Anterior cingulate cortex (tissue), 58 donors: ENCODE measurements at regions not wholly inside any gene's neighbourhood (a gene's known extent, or its start where the extent isn't known, plus 50 kb on each side); places are given as distances from the start of the nearest gene placed in this dataset.

Experiments used
- DNase-seq, 58 donors: peaks; one replicate each; lab custom pipeline; 2025; lab: John Stamatoyannopoulos, UW

DNA sequence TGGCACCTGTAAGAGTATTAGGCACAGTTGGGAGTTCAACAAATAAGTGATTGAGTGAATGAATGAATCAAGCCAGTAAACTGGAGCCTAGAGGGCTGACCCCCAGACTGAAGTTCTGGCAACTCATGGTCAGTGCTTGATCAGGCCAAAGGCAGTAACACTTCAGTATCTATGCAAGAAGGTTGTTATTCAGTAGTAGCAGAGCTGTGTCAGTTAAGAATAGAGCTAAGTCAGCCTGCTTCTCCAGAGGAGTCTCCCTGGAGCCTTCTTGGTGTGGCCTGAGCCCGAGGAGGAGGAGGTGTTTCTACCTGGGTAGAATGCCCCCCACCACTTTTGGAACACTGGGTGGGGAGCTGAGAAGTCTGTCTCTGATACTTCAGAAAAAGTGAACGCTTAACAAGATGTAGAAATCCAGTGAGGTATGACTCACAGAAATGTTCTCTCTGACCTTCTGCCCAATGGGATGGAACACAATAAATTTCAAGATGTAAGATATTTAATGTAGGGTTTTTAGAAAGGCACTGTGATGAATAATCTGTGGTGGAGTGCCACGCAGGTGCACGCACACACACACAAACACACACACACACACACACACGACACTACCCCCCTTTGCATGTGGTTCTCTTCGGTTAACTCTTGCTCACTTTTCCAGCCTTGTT, 219.9 kb downstream of the HIPK3 start:
- DNase-seq: no peak

DNA sequence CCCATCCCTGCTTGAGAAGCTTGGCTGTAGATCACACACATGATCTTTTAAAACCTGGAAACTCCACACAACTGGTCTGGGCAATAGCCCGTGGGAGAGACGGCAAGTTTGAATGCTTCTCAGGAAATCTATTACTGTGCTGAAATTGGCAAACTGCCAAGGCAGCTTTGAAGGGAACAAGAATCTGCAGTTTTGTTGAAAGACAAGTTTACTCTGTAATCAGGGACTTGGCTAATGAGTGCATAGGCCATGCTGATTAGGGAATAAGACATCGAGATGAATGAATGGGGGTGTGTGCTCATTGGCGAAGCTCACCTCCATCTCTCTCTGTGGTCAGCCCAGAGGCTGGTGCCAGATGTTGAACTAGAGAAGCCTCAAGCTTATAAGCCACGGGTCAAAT, 218.8 kb downstream of the HIPK3 start:
- DNase-seq: peak in 36 of 58 donors; percentile 3 to 77 (median 28)

GRCh38 chr11:33474866-33475265, 217.7 kb downstream of the HIPK3 start:
- DNase-seq: peak in 1 of 58 donors; percentile 1

- DNase-seq: no peak
These were observed 214.4 kb downstream of the HIPK3 start for GRCh38 chr11:33471541-33471940.

GRCh38 chr11:33467966-33468365, 210.8 kb downstream of the HIPK3 start:
- no peak for DNase-seq

- no peak for DNase-seq
These were observed 205.9 kb downstream of the HIPK3 start for GRCh38 chr11:33463059-33463458.

DNA sequence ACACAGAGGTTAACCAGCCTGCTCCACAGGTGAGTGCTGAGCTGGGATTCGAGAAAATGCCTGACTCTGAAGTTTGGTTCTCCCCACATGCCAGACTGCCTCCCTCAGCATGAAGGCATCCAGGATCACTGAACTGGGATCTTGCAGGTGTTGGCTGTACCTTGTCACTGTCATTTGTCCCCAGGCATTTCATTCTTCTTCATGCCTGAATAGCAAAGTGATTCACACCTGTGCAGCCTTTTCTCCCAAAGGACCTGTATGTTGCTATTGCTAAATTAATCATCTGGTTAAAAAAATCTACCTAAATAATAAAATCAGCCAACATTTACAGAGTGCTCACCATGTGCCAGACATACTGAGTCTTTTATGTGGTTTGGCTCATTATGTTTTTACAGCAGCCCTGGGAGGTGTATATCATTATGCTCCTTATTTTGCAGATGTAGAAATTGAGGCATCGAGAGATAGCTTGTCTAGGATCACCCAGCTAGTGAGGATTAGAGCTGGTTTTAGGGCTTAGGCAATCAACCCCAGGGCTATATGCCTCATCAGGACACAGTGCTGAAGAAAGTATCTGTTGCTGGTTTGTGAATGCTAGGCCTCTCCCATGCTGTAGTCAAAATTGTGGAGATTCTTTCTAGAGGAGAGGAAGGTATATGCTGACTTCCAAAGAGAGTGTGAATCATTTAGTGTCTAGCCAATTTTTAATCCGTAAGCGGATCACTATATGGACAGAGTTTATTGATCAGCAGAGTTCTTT, 204.4 kb downstream of the HIPK3 start:
- DNase-seq: no peak

DNA sequence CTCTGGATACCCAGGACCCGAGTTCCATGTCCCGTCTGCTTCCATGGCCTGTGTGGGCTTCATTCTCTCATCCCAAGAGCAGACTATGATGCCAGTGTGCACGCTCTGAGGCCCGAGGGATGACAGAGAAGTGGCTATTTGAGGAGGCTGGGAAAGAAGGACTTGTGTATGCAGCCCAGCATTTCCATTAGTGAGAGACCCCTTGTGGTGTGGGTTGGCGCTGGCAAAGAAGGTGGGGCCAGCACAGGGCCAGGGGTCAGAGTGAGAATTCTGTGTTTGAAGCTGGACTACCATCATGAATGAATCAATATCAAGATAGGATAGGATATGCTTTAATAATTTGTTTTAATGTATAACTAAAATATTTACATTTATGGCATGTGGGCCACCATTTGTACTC, 200.8 kb downstream of the HIPK3 start:
- DNase-seq: no peak

- no peak for DNase-seq
These were observed 198.8 kb downstream of the HIPK3 start for GRCh38 chr11:33455867-33456463.

GRCh38 chr11:33454264-33454663, 197.1 kb downstream of the HIPK3 start:
- no peak for DNase-seq

DNA sequence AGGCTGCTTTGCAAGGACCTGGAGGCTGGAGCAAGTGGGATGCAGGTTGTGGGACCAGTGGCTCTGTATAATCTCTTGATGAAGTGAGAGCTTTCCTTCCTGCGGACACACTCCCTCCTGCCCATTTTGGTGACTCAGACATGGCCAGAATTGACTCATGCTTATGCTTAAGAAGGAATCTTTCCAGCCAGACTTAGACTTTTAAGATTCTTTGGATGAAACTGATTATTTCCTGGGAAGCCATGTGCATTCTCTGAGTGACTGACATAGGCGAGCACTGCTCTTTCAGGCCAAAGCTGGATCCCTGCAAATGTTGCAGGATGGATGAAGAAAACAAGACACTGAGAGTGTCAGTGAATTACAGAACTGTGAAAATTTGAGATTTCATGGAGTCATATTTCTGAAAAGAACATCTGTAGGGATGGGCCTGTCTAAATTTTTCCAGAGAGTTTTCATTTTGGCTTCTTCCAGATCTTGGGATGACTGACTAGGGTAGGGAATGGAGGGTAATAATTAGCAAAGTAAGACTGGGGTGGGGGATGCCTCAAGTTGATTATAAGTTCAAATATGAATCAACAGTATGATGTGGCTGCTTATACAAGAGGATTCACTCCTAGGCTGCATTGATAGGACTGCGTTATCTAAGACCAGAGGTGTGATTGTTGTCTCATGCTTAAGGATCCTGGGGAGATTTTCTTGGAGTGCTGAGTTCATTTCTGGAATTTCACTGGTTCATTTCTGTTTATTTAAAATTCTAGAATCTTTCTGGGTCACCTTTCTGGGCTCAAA, 195.8 kb downstream of the HIPK3 start:
- DNase-seq: peak in 3 of 58 donors; percentile 17 to 37 (median 23)

GRCh38 chr11:33451364-33451763, 194.2 kb downstream of the HIPK3 start:
- DNase-seq: no peak

DNA sequence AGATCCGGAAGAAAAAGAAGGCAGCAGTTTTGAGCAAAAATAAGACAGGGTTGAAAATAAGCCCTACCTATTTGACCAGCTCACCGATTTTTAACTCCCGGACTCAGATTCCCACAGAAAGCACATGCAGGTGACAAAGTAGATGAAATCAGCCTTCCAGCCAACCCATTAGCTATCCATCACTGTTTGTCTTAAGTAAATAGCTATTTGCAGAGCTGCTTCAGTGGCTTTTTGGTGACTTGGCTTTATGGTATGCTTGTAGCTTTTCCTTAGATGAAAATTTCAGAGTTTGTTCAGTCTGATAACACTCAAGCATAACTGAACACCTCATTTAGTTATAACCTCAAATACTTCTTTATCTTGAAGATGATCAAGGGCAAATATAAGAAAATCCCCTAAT, 192.6 kb downstream of the HIPK3 start:
- no peak for DNase-seq

DNA sequence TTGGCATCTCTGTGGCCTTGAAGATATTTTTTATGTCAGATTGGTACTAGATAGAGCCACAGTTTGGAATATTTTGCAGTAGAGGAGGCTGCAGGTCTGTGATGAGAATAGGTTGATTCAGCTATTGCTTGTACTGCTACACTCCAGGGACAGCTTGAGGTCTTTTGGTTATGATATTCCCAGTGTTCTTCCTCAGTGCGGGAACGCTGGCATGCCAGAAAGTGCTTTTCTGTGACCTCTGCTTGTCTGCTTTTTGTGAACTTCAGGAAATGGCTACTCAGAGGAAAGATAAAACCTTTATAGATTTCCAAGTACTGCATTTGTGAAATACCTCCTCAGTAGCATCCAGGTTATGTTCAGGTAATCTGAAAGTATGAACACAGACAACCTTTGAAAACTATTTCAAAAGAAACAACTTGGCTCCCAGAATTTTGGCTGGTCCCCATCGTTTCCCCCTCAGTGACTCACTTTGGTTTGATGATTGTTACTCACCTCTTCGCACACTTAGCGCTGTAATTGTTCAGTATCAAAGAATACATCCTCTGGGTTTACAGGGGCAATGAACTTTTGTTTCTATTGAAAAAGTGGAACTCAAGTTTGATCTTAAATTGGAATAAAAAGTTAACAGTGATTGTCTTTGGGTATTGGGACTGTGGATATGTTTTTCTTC, 191.4 kb downstream of the HIPK3 start:
- DNase-seq: no peak

DNA sequence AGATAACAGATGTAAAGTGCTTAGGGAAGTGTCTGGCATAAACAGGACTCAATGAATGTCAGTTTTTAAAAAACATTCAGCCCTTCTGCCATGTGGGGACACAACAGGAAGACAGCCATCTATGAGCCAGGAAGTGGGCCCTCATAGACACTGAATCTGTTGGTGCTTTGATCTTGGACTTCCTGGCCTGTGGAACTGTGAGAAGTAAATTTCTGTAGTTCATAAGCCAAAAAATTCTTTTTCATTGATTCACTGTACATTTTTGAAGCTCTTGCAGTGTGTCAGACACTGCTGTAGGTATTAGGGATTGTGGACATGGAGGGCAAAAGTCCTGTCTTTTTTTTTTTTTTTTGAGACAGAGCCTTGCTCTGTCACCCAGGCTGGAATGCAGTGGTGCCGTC, 188.6 kb downstream of the HIPK3 start:
- no peak for DNase-seq

DNA sequence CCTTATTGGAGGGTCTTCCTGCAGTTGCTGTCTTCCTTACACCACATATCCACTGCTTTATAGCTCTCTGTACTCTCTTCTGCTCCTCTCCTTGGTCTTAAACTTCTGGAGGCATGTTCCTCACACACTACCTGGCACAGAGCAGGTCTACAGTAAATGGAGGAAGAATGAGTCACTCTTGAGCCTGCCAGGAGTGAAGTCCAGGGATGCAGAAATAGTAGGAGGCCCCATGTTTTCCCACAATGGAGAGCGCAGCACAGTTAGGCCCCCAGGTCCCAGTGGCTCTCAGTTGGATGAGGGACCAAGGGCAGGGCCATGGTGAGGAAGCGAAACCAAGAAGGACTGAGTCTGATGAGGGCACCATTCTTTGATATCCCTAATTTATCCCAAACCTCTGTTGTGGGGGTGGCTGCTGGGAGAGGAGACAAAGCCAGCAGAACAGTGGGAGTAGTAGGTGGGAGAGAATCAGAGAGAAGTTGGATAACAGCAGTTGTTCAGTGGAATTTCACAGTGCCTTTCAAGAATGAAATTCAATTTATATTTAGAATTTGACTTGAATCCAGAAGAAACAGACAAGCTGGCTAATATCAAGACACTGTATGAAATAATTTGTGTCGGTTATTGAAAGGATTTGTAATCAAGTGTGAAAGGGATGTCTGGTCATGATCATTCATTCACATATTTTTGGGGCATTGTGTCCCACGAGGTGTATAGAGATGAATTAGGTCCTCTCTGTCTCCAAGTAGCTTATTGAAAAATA, 187.8 kb downstream of the HIPK3 start:
- DNase-seq: peak in 10 of 58 donors; percentile 4 to 58 (median 24)

GRCh38 chr11:33443684-33444083, 186.5 kb downstream of the HIPK3 start:
- no peak for DNase-seq

DNA sequence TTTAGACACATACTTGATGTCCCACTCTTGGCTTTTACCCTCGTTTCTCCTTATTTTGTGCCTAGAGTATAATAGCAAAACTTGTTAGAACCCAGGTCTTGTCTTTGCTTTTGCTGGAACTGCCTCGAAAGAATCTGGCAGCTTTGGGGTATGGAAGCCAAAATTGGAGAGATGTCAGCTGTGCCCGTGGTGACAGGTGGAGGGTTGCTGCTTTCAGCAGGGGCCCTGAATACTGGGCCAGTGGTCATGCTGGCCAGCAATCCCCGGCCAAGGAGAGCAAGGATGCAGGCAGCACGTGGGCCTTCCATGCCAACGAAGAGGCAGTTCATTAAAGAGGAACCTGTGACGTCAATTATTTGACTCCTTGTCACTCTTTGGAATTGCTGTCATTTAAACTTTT, 181.1 kb downstream of the HIPK3 start:
- DNase-seq: peak in 7 of 58 donors; percentile 2 to 21 (median 6)

GRCh38 chr11:33437529-33437928, 180.3 kb downstream of the HIPK3 start:
- no peak for DNase-seq

DNA sequence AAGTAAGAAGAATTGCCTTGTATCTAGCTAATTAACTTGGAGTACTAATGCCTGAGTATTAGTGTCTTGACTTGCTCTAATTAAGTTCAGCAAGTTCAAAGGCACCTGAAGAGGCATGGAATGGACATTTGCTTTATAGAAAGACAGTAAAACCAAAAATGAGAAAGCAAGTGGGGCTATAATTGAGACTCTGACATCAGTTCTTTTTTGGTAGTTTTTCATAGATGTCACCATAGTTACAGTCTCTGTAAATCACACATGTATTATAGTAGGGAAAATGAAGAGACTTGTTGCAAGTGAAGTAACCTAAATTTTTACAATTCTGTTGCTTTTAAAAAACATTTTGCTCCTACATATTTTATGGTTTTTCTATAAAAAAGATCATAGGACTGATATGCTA, 178.0 kb downstream of the HIPK3 start:
- no peak for DNase-seq
